OCI-LY1 (cell line): ENCODE measurements at regions not wholly inside any gene's neighbourhood (a gene's known extent, or its start where the extent isn't known, plus 50 kb on each side); places are given as distances from the start of the nearest gene placed in this dataset.

Experiments
- H2AFZ ChIP-seq: fragments of 200-600 bp; sonication (generic), shearing (Covaris generic); 2 replicates; pipeline ENCODE4 v1.6.0; 2014; ENCODE audit warnings: antibody characterized with exemption, mild to moderate bottlenecking, low read length
- H3F3A ChIP-seq: fragments of 200-600 bp; sonication (generic), shearing (Covaris generic); 2 replicates; pipeline ENCODE4 v1.6.0; 2014; ENCODE audit warnings: mild to moderate bottlenecking, antibody characterized with exemption, low read length, moderate library complexity; ENCODE audit not compliant: insufficient read depth
- H3K27ac ChIP-seq: fragments of 200-600 bp; sonication (generic); 2 replicates; pipeline ENCODE4 v1.5.1; 2014; ENCODE audit warnings: low read length, mixed run types, mild to moderate bottlenecking, low read depth; ENCODE audit not compliant: poor library complexity, severe bottlenecking
- H3K27me3 ChIP-seq: fragments of 200-600 bp; sonication (generic); 2 replicates; pipeline ENCODE4 v1.6.0; 2014; ENCODE audit warnings: antibody characterized with exemption, mild to moderate bottlenecking, low read length, moderate library complexity; ENCODE audit not compliant: insufficient read depth
- H3K36me3 ChIP-seq: fragments of 200-600 bp; sonication (generic); 2 replicates; pipeline ENCODE4 v1.6.1; 2014; ENCODE audit warnings: mild to moderate bottlenecking, antibody characterized with exemption, low read length, moderate library complexity, mixed read lengths; ENCODE audit not compliant: insufficient read depth
- H3K4me1 ChIP-seq: fragments of 200-600 bp; sonication (generic); 2 replicates; pipeline ENCODE4 v1.5.1; 2014; ENCODE audit warnings: mild to moderate bottlenecking, low read length, moderate library complexity; ENCODE audit not compliant: insufficient read depth, severe bottlenecking
- H3K4me2 ChIP-seq: fragments of 200-600 bp; sonication (generic), shearing (Covaris generic); 2 replicates; pipeline ENCODE4 v1.6.1; 2014; ENCODE audit warnings: low read length
- H3K4me3 ChIP-seq: fragments of 200-600 bp; sonication (generic); 2 replicates; pipeline ENCODE4 v1.5.1; 2014; ENCODE audit warnings: low read length, low read depth, mild to moderate bottlenecking, mixed read lengths; ENCODE audit not compliant: poor library complexity, severe bottlenecking
- H3K79me2 ChIP-seq: fragments of 200-600 bp; shearing (Covaris generic); 2 replicates; pipeline ENCODE4 v1.6.1; 2016; ENCODE audit warnings: mixed run types, low read length, mixed read lengths; ENCODE audit not compliant: insufficient read depth
- H3K9ac ChIP-seq: fragments of 200-600 bp; sonication (generic), shearing (Covaris generic); 2 replicates; pipeline ENCODE4 v1.6.1; 2014; ENCODE audit warnings: mild to moderate bottlenecking, low read length, mixed read lengths
- H3K9me2 ChIP-seq: fragments of 200-600 bp; sonication (generic), shearing (Covaris generic); 2 replicates; pipeline ENCODE4 v1.6.1; 2014; ENCODE audit warnings: low read depth, mild to moderate bottlenecking, low read length, mixed read lengths
- H3K9me3 ChIP-seq: fragments of 200-600 bp; shearing (Covaris generic); 2 replicates; pipeline ENCODE4 v1.6.1; 2014; ENCODE audit warnings: low read length, mixed read lengths
- H4K20me1 ChIP-seq: fragments of 200-600 bp; sonication (generic), shearing (Covaris generic); 2 replicates; pipeline ENCODE4 v1.6.0; 2016; ENCODE audit warnings: mild to moderate bottlenecking, low read length; ENCODE audit not compliant: insufficient read depth
- CTCF ChIP-seq: fragments of 200-600 bp; sonication (generic), shearing (Covaris generic); IDR thresholded peaks from 2 replicates; pipeline ENCODE4 v1.5.1; 2017; ENCODE audit warnings: mild to moderate bottlenecking, antibody characterized with exemption, low read length, moderate library complexity, mixed read lengths
- EZH2 ChIP-seq: fragments of 200-600 bp; sonication (generic), shearing (Covaris generic); IDR thresholded peaks from 2 replicates; pipeline ENCODE4 v1.8.0; 2017; ENCODE audit warnings: borderline replicate concordance, mixed run types, mild to moderate bottlenecking, antibody characterized with exemption, low read length, moderate library complexity, mixed read lengths

GRCh38 chr7:96870934-96871333, 134.4 kb upstream of the DLX6 start:
- Histone ChIP-seq H3K4me3 (no peak overlapping the region), H3K79me2 (no peaks in the 10 kb centered on the region), H3K27ac (no peak overlapping the region), H3K27me3 (no peaks in the 10 kb centered on the region), H3K36me3 (no peaks in the 10 kb centered on the region), H3K9ac (no peak overlapping the region), H3K4me2 (no peak overlapping the region), H2AFZ (no peak overlapping the region), H3K9me2 (no peaks in the 10 kb centered on the region), H3F3A (no peaks in the 10 kb centered on the region), H3K4me1 (no peaks in the 10 kb centered on the region), H3K9me3 (no peaks in the 10 kb centered on the region), H4K20me1 (no peaks in the 10 kb centered on the region)
- TF ChIP-seq CTCF (no peak), EZH2 (no peak)

GRCh38 chr7:96887426-96887825, 117.9 kb upstream of the DLX6 start:
- H3K27ac ChIP-seq: no peak overlapping the region
- no peaks in the 10 kb centered on the region for H3K4me1 ChIP-seq
- TF ChIP-seq CTCF (no peak), EZH2 (no peak)
- no peaks in the 10 kb centered on the region for H4K20me1 ChIP-seq
- H3K9me2 ChIP-seq: no peaks in the 10 kb centered on the region
- H3K4me2 ChIP-seq: no peak overlapping the region
- no peaks in the 10 kb centered on the region for H3K9me3 ChIP-seq
- H3K9ac ChIP-seq: no peak overlapping the region
- H3K27me3 ChIP-seq: no peaks in the 10 kb centered on the region; the same call in 1 of the 2 replicates
- no peak overlapping the region for H3K4me3 ChIP-seq
- H3K36me3 ChIP-seq: no peaks in the 10 kb centered on the region
- H3F3A ChIP-seq: no peaks in the 10 kb centered on the region
- H2AFZ ChIP-seq: no peak overlapping the region
- H3K79me2 ChIP-seq: no peaks in the 10 kb centered on the region

- H3K79me2 ChIP-seq: no peaks in the 10 kb centered on the region
These were observed 106.2 kb upstream of the DLX6 start for GRCh38 chr7:96899108-96899507.

More at GRCh38 chr7:96899108-96899507, 106.2 kb upstream of the DLX6 start:
- Histone ChIP-seq H3K9ac (no peak overlapping the region), H2AFZ (no peak overlapping the region), H3K9me2 (no peaks in the 10 kb centered on the region), H3K36me3 (no peaks in the 10 kb centered on the region), H3K27me3 (peaks cover 3% of the 10 kb centered on the region; the same call in 1 of the 2 replicates), H3K4me1 (no peaks in the 10 kb centered on the region), H3K4me2 (no peak overlapping the region), H3K4me3 (no peak overlapping the region), H3K9me3 (no peaks in the 10 kb centered on the region), H4K20me1 (no peaks in the 10 kb centered on the region), H3F3A (no peaks in the 10 kb centered on the region), H3K27ac (no peak overlapping the region)
- no peak for TF ChIP-seq EZH2
- no peak for TF ChIP-seq CTCF
